ENCODE measurements at regions not wholly inside any gene's neighbourhood (a gene's known extent, or its start where the extent isn't known, plus 50 kb on each side); places are given as distances from the start of the nearest gene placed in this dataset.

DNA sequence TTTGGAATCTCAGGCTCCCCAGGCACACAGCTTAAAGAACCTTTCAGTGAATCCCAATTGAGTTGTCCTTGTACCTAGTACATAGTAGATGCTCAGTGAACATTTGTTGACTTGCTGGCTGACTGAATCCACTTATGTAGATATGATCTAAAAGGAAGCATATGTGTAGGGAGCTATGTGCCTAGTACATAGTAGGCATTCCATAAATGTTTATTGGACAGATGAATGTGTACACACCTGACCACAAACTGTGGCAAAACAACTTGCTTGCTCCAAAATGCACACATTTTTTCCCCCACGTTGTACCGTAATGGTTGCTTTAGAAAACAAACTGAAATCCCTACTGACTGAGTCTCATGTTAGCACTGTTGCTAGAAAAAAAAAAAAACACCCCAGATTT, 80.2 kb upstream of the IL12B start:
- TF ChIP-seq, protein P1, sequence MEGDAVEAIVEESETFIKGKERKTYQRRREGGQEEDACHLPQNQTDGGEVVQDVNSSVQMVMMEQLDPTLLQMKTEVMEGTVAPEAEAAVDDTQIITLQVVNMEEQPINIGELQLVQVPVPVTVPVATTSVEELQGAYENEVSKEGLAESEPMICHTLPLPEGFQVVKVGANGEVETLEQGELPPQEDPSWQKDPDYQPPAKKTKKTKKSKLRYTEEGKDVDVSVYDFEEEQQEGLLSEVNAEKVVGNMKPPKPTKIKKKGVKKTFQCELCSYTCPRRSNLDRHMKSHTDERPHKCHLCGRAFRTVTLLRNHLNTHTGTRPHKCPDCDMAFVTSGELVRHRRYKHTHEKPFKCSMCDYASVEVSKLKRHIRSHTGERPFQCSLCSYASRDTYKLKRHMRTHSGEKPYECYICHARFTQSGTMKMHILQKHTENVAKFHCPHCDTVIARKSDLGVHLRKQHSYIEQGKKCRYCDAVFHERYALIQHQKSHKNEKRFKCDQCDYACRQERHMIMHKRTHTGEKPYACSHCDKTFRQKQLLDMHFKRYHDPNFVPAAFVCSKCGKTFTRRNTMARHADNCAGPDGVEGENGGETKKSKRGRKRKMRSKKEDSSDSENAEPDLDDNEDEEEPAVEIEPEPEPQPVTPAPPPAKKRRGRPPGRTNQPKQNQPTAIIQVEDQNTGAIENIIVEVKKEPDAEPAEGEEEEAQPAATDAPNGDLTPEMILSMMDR (IDR thresholded peaks at IDR 0.05): no peak
- no peak for TF ChIP-seq POLR2A (IDR thresholded peaks at IDR 0.05)
